Fibroblast of mammary gland (primary cell): ENCODE measurements at regions not wholly inside any gene's neighbourhood (a gene's known extent, or its start where the extent isn't known, plus 50 kb on each side); places are given as distances from the start of the nearest gene placed in this dataset.

Experiments used
- DNase-seq: peaks from one replicate; pipeline ENCODE4 v3.0.0-alpha.2; 2010; ENCODE audit warnings: low read depth
- H3K4me3 ChIP-seq: 2 replicates; pipeline ENCODE4 v1.5.1; 2011; ENCODE audit warnings: low read depth, mild to moderate bottlenecking, low read length, moderate library complexity; ENCODE audit not compliant: control insufficient read depth
- CTCF ChIP-seq: conservative IDR thresholded peaks from 2 replicates; pipeline ENCODE4 v1.5.1; 2011; ENCODE audit warnings: low read depth, low read length, inconsistent platforms; ENCODE audit not compliant: control insufficient read depth, insufficient read depth

GRCh38 chr12:91577586-91578539 is 395.2 kb upstream of the DCN start:
- peak; percentile 55 for DNase-seq
- H3K4me3 ChIP-seq, result peak overlapping the region; percentile 27
- peak; percentile 48 for TF ChIP-seq CTCF

- no peak for TF ChIP-seq CTCF
- DNase-seq, result no peak
- no peak overlapping the region for H3K4me3 ChIP-seq
Measured at GRCh38 chr12:91576432-91576831, 393.8 kb upstream of the DCN start.

- no peak for DNase-seq
Measured at GRCh38 chr12:91575630-91576029, 393.0 kb upstream of the DCN start.

GRCh38 chr12:91574975-91575374 is 392.4 kb upstream of the DCN start:
- no peak for TF ChIP-seq CTCF
- DNase-seq, result no peak
- H3K4me3 ChIP-seq, result no peak overlapping the region

More at GRCh38 chr12:91575630-91576029, 393.0 kb upstream of the DCN start:
- H3K4me3 ChIP-seq, result no peak overlapping the region
- TF ChIP-seq CTCF, result no peak

- no peak for TF ChIP-seq CTCF
- peak; percentile 25 for DNase-seq
- no peak overlapping the region for H3K4me3 ChIP-seq
Measured at GRCh38 chr12:91574391-91574790, 391.8 kb upstream of the DCN start.

- TF ChIP-seq CTCF, result no peak
- no peak overlapping the region for H3K4me3 ChIP-seq
- no peak for DNase-seq
Measured at GRCh38 chr12:91572869-91573268, 390.3 kb upstream of the DCN start.
